ENCODE measurements at regions not wholly inside any gene's neighbourhood (a gene's known extent, or its start where the extent isn't known, plus 50 kb on each side); places are given as distances from the start of the nearest gene placed in this dataset.
"Not testable (repeated sequence)": the region's sequence is repeated elsewhere in the genome, so short reads cannot be mapped to it uniquely, and the experiment has no call there.

GRCh38 chr6:44037276-44037675 is 90.0 kb downstream of the MRPL14 start:
- not testable (repeated sequence) for DNase-seq (ENCODE audit: low spot score)

- no peak for DNase-seq (ENCODE audit: low spot score)
Observed at GRCh38 chr6:44036699-44037101, 90.6 kb downstream of the MRPL14 start.

DNA sequence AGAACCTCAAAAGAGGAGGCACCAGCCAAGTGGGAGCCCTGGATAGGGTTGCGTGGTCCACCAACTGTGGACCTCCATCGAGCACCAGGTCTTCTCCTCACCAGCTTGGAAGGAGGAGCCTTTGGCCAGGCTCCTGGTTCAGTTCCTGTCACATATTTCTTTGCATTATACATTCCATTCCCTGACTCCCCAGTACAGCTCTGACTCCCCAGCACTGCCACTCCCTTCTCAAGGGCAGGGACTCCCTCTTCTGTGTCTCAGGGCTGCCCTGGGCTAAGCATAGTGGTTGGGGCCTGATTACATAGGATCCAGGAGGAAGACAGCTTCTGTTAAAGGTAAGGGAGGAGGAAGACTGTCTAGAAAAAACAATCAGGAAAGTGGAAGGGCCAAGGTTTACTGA is 91.1 kb downstream of the MRPL14 start:
- no peak for DNase-seq (ENCODE audit: low spot score)

DNA sequence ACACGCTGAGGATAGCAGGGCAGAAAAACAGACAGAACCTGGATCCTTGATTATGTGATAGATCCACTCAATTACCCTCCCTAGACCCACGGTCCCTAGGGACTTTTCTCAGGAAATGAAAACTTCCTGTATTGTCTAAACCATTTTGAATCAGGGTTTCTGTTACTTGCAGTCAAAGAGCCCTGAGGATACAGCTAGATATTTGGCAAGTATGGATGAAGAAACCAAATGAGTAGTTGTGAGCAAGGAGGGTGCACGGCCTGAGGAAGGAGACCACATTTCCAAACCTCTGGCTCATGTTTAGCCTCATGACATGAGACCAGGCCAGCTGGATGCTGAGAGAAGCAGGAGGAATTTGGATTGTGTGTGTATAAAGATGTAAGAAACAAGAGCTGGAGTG is 91.6 kb downstream of the MRPL14 start:
- no peak for DNase-seq (ENCODE audit: low spot score)

GRCh38 chr6:44034931-44035345 is 92.3 kb downstream of the MRPL14 start:
- no peak for DNase-seq (ENCODE audit: low spot score)

- no peak for DNase-seq (ENCODE audit: low spot score)
Observed at GRCh38 chr6:44034391-44034861, 92.8 kb downstream of the MRPL14 start.

DNA sequence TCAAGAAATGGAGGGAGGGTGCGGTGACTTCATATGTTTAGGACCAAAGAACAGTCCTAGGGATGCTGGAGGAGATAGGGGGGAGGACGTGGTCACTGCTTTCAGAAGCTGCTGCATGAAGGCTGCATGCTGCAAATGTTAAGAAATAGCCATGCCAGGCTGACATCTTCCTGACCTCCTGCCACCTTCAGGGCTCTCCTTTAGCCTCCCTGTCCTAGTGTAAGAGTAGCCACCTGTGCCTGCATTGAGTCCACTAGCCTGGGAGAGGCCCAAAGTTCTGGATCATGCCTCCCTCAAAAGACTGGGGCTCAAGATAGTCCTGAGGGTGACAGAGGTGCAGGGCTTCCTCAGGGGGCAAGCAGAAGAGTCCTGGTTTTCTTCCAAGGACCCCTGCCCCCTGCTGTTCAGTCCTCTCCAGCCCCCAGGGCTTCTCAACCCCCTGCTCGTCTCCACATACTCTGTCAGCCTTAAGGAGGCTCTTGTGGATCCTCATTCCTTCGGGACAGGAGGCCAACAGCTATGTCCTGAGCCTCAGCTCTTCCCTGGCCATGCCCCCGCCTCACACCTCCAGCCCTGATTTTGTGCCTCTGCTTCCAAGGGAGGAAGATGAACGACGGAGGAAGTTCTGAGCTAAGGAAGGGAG is 96.3 kb downstream of the MRPL14 start:
- DNase-seq (ENCODE audit: low spot score) = no peak

DNA sequence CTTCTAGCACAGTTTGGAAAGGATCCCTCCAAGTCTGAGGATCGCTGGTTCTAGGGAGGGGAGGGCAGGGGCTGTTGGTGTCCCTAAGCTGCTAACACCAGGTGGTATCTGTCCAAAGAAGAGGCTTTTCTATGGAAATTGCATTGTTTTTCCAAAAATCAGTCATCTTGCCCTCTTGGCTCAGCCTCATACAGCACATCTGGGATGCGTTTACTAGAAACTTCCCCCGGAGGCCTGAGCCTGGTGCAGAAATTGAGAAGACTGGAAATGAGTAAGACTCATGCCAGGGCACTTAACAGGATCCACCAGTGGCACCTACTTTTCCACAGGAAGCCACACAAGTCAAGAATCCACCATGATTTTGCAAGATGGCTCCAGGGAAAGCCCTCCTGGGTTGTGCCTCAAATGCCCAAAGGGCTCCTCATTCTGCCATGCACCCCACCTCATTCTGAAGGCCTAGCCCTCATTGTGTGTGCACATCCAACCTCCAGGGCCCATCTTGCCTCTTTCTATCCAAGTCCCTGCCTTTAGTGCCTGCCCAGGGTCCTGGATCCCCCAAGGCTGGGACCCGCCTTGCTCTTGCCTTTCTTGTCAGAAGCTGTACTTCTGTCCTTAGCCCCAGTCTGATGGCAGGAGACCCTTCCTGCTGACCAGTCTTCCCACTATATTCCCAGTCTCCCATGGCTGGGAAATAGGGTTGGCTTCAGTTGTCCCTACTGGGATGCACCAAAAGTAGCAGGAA is 97.6 kb downstream of the MRPL14 start:
- DNase-seq (ENCODE audit: low spot score) = no peak

DNA sequence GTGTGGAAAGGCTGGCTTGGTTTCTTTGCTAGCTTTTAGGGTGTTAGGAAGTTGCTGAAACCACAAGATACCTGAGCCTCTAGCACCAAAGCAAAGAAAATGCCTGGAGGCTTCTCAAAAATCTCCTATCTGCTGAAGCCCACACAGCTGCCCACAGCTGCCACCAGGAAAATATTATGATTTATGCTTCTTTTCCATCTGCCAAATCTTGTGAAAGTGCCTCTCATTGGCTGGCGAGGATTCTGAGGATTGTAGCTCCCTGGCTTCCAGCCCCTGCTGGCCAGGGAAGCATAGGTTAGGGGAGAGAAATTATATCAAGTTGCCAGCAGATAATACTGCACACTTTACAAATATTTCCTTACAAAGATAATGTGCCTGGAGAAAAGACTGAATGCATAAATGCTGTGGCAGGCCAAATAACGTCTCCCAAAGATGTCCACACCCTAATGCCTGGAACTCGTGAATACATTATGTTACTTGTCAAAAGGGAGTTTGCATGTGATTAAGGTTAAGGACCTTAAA is 98.4 kb downstream of the MRPL14 start:
- DNase-seq (ENCODE audit: low spot score) = no peak

DNA sequence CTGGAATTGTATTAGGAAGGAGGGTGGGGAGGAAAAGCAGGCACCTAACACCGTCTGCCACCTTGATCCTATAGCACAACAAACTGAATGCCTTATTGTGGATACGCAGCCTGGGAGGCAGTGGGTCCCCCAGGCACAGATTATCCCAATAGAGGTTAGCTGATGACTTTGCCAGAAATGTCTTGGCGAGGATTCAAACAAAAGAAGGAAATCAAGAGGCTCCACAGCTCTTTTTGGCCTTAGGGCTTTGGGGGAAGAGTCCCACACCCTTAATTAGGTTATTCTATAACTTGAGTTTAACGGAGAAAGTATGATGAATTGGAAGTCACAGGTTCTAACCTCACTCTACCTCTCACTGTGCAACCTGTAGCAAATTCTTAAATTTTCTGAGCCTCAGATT is 102.0 kb downstream of the MRPL14 start:
- DNase-seq (ENCODE audit: low spot score) = no peak

GRCh38 chr6:44024574-44025219 is 102.6 kb downstream of the MRPL14 start:
- DNase-seq (ENCODE audit: low spot score) = no peak

DNA sequence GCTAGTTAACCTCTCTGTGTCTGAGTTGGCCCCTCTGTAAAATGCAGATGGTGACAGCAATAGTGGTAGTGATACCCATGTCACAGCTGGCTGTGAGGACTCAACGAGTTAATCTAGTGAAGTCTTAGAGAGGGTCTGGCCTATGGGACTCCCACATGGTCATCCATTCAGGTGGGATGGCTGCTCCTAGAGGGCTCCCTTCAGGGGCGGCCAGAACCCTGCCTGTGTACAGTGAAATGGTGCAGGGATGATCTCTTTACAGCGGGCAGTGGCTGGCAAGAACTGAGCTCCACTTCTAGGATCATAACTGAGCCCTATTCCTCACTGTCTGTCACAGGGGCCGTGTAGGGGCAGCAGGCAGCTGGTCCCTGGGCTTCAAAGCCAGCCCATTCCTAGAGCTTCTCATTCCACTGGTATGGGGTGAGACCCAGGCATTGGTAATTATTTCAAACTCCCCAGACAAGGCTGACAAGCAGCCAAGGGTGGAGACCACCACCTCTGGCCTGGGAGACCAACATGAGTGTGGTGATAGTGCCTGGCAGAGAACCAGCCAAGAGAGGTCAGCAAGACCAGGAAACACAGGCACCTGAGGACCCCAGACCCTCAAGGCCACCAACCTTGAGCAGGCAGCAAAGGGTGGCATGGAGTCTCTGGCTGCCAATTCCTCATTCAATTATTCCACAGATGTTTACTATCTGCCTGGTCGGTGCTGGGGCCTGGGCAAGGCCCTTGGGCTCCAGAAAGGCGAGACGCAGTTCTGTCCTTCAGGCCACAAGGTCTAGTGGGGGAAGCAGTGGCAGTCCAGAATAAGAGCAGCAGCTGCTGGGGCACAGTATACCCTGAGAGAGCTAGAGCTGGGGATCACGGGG is 103.4 kb downstream of the MRPL14 start:
- DNase-seq (ENCODE audit: low spot score) = no peak

DNA sequence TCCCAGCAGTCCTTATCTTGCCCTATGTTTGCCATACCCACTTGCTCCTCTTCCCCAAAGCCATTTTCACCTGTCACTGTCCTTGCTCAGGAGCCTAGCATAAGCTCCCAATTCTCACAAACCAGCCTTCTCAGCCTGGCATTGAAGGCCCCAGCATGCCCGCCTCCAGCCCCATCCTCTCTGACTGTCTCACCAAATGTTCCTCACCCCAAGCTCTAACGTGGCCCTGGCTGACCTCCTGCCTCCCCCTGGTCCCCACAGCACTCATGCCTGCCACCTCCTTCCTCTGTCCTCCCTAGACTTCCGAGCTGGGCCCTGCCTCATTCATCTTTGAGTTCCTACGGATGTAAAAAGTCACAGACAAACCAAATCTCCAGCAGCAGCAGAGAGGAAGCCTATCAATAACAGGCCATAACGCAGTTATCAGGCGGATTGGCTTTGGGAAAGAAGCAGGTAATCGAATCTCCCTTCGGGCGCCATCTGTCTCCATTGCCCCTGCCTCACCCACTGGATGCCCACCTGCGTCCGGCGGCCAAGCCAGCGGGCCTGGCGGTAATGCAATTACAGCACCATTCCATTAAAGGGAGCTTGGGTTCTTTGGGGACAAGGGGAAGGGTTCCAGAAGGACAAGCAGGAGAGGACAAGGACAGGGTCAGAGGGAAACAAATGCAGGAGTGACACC is 104.4 kb downstream of the MRPL14 start:
- DNase-seq (ENCODE audit: low spot score) = no peak

- DNase-seq (ENCODE audit: low spot score) = no peak
Observed at GRCh38 chr6:44022296-44022661, 105.0 kb downstream of the MRPL14 start.

DNA sequence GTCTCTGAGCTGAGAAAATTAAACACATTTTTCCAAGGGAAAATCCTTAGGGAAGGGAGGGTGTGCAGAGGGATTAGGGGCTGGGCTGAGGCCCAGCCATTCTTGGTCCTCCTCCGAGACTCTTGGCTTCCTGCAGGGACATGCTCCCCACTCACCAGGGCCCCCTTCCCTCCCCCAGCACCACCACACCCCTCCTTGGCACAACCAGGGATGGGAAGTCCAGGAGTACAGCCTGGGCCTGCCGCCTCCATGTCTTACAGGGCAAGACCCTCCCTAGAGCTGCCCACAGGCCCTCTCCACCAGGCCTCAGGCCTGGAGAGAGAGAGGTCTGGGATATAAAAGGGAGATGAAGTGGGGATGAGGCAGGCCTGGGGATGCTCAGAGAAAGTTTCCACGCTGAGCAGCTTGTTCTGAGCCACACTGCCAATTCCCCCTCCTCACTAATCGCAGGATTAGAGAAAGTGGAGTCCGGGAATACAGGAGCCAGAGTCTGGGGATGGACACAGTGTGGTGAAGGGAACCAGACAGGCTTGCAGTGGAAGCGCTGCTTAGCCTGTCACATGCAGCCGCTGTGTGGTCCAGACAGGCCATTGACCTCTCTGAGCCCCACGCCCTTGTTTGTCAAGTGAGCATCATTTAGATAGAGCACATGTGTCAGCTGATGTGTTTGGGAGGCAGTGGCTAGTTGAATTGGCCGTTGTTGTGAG is 105.5 kb downstream of the MRPL14 start:
- no peak for DNase-seq (ENCODE audit: low spot score)

DNA sequence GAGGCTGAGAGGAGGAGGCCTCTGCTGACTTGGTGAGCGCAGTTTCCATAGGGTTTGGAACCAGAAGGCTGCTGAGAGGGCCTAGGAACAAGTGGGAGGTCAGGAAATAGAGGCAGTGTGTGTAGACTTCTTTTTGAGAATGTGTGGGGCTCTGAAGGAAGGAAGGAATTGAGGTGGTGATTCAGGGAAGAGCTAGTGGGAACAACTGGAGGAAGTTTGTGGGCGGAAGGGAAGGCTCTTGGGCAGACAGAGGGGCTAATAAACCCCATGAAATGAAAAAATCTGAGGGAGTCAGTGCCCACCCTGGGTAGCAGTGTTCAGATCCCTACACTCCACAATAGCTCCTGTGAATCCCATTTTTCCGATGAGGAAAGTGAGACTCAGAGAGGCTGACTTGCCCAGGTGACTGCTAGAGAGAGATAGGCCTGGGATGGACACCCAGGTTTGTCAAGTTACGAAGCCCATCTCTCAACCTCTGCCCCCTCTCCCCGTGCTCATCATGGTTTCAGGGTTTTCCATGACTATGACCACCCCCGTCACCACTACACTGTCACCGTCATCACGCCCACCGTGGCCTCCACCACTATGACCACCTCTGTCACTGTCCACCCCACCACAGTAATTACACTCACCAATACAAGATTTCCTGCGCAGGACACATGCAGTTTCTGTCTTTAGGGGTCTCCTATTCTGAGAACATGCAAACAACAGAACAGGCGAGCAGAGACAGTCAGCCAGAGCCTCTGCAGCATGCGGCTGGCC is 106.4 kb downstream of the MRPL14 start:
- DNase-seq (ENCODE audit: low spot score) = no peak

DNA sequence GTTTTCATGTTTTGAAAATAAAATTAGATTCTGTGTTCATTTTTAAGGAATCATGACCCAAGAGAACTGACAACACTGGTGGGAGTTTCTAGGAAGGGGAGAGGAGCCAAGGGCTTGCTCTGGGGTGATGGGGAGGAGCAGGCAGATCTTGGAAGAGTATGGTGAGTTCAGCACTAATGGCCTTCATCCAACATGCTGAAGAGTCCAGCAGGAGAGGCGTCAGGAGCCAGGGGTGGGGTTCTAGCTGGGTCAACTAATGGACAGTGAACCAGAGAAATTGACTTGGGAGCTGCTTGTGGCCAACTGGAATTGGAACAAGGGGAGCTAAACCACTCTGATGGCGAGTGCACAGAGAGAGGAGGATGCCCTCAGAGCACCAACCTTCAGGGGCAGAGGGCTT is 107.1 kb downstream of the MRPL14 start:
- no peak for DNase-seq (ENCODE audit: low spot score)

GRCh38 chr6:44017307-44017706 is 109.9 kb downstream of the MRPL14 start:
- not testable (repeated sequence) for DNase-seq (ENCODE audit: low spot score)

DNA sequence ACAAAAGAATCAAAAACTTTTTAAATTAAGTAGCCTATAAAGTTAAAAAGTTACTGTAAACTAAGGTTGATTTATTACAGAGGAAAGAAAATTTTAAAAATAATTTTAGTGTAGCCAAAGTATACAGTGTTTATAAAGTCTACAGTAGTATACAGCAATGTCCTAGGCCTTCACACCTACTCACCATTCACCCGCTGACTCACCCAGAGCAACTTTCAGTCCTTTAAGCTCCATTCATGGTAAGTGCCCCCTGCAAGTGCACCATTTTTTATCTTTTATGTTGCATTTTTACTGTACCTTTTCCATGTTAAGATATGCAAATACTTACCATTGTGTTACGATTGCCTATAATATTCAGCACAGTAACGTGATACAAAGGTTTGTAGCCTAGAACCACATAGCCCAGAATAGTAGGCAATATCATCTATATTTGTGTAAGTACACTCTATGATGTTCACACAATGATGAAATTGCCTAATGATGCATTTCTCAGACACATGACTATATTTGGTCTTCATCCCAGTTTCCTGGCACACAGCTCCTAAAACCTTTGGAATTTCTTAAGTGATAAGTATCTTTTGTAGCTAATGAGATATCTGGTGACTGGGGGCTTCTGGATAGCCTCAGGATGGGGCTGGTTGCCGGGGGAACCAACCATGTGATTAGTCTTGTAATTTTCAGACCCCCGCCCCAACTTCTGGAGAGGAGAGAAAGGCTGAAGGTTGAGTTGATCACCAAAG is 111.0 kb downstream of the MRPL14 start:
- DNase-seq (ENCODE audit: low spot score) = no peak

Measured in pons (tissue), 1 donor.